ENCODE measurements at regions not wholly inside any gene's neighbourhood (a gene's known extent, or its start where the extent isn't known, plus 50 kb on each side); places are given as distances from the start of the nearest gene placed in this dataset.

DNA sequence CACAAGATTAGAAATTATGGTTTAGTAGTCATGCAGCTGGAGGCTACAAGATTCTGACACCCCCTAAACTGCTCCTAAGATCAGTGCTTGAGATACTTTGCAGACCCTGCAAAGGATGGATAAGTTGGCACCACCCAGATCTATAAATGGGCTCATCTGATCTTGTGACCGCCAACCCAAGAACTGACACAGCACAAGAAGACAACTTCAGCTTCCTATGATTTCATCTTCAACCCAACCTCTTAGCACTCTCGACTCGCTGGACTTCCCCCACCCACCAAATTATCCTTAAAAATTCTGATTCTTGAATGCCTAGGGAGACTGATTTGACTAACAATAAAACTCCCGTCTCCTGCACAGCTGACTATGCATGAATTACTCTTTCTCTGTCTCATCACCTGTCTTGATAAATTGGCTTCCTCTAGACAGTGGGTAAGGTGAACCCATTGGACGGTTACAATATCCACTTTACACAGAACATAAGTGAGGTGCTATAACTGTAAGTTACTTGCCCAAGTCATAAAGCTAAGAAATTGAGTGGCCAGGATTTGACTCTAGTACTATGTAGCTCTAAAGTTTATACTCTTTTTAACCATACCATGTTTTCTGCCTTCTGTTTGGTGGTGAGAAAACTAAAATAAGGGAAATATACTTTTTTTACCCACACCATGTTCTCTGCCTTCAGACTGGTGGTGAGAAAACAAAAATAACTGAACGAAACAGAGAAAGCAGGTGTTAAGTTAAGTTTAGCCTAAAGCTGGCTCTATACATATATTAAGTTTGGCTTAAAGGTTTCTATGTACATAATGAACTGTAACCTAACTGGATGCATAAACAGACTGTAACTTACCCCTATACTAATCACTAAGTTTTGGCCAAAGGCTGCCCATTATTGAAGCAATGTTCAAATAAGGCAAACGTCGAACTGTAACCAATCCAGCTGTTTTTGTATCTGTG lies 962.3 kb upstream of the NXPH2 start:
- TF ChIP-seq, protein P1, sequence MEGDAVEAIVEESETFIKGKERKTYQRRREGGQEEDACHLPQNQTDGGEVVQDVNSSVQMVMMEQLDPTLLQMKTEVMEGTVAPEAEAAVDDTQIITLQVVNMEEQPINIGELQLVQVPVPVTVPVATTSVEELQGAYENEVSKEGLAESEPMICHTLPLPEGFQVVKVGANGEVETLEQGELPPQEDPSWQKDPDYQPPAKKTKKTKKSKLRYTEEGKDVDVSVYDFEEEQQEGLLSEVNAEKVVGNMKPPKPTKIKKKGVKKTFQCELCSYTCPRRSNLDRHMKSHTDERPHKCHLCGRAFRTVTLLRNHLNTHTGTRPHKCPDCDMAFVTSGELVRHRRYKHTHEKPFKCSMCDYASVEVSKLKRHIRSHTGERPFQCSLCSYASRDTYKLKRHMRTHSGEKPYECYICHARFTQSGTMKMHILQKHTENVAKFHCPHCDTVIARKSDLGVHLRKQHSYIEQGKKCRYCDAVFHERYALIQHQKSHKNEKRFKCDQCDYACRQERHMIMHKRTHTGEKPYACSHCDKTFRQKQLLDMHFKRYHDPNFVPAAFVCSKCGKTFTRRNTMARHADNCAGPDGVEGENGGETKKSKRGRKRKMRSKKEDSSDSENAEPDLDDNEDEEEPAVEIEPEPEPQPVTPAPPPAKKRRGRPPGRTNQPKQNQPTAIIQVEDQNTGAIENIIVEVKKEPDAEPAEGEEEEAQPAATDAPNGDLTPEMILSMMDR (IDR thresholded peaks at IDR 0.05; ENCODE audit: control extremely low read depth, extremely low read depth): no peak
- H3K27ac ChIP-seq (ENCODE audit: low read depth in 1 of 2, low read length in 1 of 2): no peak overlapping the region
- H3K27me3 ChIP-seq (ENCODE audit: control insufficient read depth in 3 of 3, insufficient read depth in 3 of 3, low read length in 2 of 3): no peaks in the 10 kb centered on the region
- WGBS, 2 donors: 84 to 86% methylated on average over 8 of the region's 8 CpGs
- ATAC-seq (ENCODE audit: insufficient read depth, low FRiP score) (no peak), DNase-seq (no peak)
- H3K4me1 ChIP-seq (ENCODE audit: control insufficient read depth in 5 of 5, insufficient read depth in 5 of 5, low read length in 5 of 5): no peaks in the 10 kb centered on the region
- peaks cover 0 to 4% (median 0%) of the 10 kb centered on the region in 4 donors for H3K9me3 ChIP-seq (ENCODE audit: control insufficient read depth in 4 of 4, insufficient read depth in 3 of 4, low read length in 3 of 4)
- no peak overlapping the region for H3K9ac ChIP-seq (ENCODE audit: insufficient read depth in 1 of 2, low read length in 2 of 2)
- H3K36me3 ChIP-seq (ENCODE audit: control insufficient read depth in 4 of 4, insufficient read depth in 4 of 4, low read length in 4 of 4): no peaks in the 10 kb centered on the region
- H3K4me3 ChIP-seq: no peak overlapping the region

DNA sequence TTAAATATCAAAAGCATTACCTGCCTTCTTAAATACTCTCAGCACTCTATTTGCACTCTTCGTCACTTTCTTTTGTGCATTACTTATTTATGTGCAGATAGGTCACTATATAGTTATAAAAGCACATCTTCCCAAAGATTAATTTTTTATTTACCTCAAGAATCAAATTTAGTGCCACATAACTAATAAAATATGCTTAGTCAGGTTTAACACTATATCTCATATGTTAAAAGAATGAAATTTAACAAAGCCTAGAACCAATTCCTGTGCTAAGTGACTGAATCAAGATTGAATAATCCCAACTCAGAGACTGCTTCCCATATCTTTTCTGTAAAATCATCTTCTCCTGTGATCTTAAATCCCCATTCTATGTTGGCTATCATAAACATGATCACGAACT lies 957.5 kb upstream of the NXPH2 start:
- ATAC-seq (ENCODE audit: insufficient read depth, low FRiP score) (no peak), DNase-seq (no peak)
- H3K9ac ChIP-seq (ENCODE audit: insufficient read depth in 1 of 2, low read length in 2 of 2): no peak overlapping the region
- H3K4me1 ChIP-seq (ENCODE audit: control insufficient read depth in 5 of 5, insufficient read depth in 5 of 5, low read length in 5 of 5): no peaks in the 10 kb centered on the region
- WGBS, 2 donors: 77 to 86% methylated on average over 2 of the region's 2 CpGs
- no peaks in the 10 kb centered on the region for H3K9me3 ChIP-seq (ENCODE audit: control insufficient read depth in 4 of 4, insufficient read depth in 3 of 4, low read length in 3 of 4)
- TF ChIP-seq, protein P1 (IDR thresholded peaks at IDR 0.05; ENCODE audit: control extremely low read depth, extremely low read depth): no peak
- no peaks in the 10 kb centered on the region for H3K27me3 ChIP-seq (ENCODE audit: control insufficient read depth in 3 of 3, insufficient read depth in 3 of 3, low read length in 2 of 3)
- H3K36me3 ChIP-seq (ENCODE audit: control insufficient read depth in 4 of 4, insufficient read depth in 4 of 4, low read length in 4 of 4): no peaks in the 10 kb centered on the region
- H3K27ac ChIP-seq (ENCODE audit: low read depth in 1 of 2, low read length in 1 of 2): no peak overlapping the region
- H3K4me3 ChIP-seq: no peak overlapping the region

DNA sequence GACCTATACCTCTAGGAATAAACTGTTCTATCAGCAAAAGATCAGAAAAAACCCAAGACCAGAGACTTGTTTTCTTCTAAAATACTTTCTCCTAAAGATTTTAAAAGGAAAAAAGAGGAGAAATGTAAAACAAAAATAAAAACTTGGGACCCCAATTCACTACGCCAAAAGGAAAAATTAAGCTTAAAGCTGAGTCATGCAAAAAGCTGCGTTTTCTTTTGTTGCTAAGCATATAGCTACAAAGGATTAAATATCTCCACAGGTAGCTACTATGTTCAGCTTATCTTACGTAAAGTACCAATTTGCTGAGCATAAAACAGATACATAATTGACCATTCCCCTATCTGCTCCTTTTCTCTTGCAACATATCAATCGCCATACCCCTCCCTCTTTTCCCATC lies 950.0 kb upstream of the NXPH2 start:
- Histone ChIP-seq H3K36me3 (ENCODE audit: control insufficient read depth in 4 of 4, insufficient read depth in 4 of 4, low read length in 4 of 4) (no peaks in the 10 kb centered on the region), H3K27ac (ENCODE audit: low read depth in 1 of 2, low read length in 1 of 2) (no peak overlapping the region), H3K9me3 (ENCODE audit: control insufficient read depth in 4 of 4, insufficient read depth in 3 of 4, low read length in 3 of 4) (no peaks in the 10 kb centered on the region), H3K9ac (ENCODE audit: insufficient read depth in 1 of 2, low read length in 2 of 2) (no peak overlapping the region), H3K4me1 (ENCODE audit: control insufficient read depth in 5 of 5, insufficient read depth in 5 of 5, low read length in 5 of 5) (no peaks in the 10 kb centered on the region), H3K27me3 (ENCODE audit: control insufficient read depth in 3 of 3, insufficient read depth in 3 of 3, low read length in 2 of 3) (no peaks in the 10 kb centered on the region), H3K4me3 (no peak overlapping the region)
- 84 to 88% methylated on average over 4 of the region's 4 CpGs for WGBS, 2 donors
- DNase-seq (no peak), ATAC-seq (ENCODE audit: insufficient read depth, low FRiP score) (no peak)
- TF ChIP-seq, protein P1 (IDR thresholded peaks at IDR 0.05; ENCODE audit: control extremely low read depth, extremely low read depth): no peak

All from lung (tissue), 11 donors.